ENCODE measurements at regions not wholly inside any gene's neighbourhood (a gene's known extent, or its start where the extent isn't known, plus 50 kb on each side); places are given as distances from the start of the nearest gene placed in this dataset.

GRCh38 chr18:60319129-60319528 lies 53.4 kb downstream of the MC4R start:
- H3K27me3 Mint-ChIP-seq = no peaks in the 10 kb centered on the region
- no peaks in the 10 kb centered on the region for H3K9me3 Mint-ChIP-seq

GRCh38 chr18:60311676-60312360 lies 60.8 kb downstream of the MC4R start:
- no peaks in the 10 kb centered on the region for H3K27me3 Mint-ChIP-seq
- no peaks in the 10 kb centered on the region for H3K9me3 Mint-ChIP-seq
- no peaks in the 10 kb centered on the region for H3K36me3 Mint-ChIP-seq (ENCODE audit: low read depth)
- H3K27ac Mint-ChIP-seq = no peak overlapping the region
- H3K4me3 Mint-ChIP-seq = no peak overlapping the region
- H3K4me1 Mint-ChIP-seq (ENCODE audit: low read depth) = no peaks in the 10 kb centered on the region

More at GRCh38 chr18:60319129-60319528, 53.4 kb downstream of the MC4R start:
- Mint-ChIP-seq H3K4me3 (no peak overlapping the region), H3K4me1 (ENCODE audit: low read depth) (no peaks in the 10 kb centered on the region), H3K27ac (no peak overlapping the region), H3K36me3 (ENCODE audit: low read depth) (no peaks in the 10 kb centered on the region)

- no peaks in the 10 kb centered on the region for H3K9me3 Mint-ChIP-seq
- H3K4me1 Mint-ChIP-seq (ENCODE audit: low read depth) = no peaks in the 10 kb centered on the region
- H3K27me3 Mint-ChIP-seq = no peaks in the 10 kb centered on the region
- H3K4me3 Mint-ChIP-seq = no peak overlapping the region
- H3K27ac Mint-ChIP-seq = no peak overlapping the region
- H3K36me3 Mint-ChIP-seq (ENCODE audit: low read depth) = no peaks in the 10 kb centered on the region
Measured at GRCh38 chr18:60295674-60296073, 76.9 kb downstream of the MC4R start.

GRCh38 chr18:60292186-60292585 lies 80.4 kb downstream of the MC4R start:
- H3K9me3 Mint-ChIP-seq = no peaks in the 10 kb centered on the region
- H3K27me3 Mint-ChIP-seq = no peaks in the 10 kb centered on the region
- no peak overlapping the region for H3K27ac Mint-ChIP-seq
- H3K4me1 Mint-ChIP-seq (ENCODE audit: low read depth) = no peaks in the 10 kb centered on the region
- H3K4me3 Mint-ChIP-seq = no peak overlapping the region
- H3K36me3 Mint-ChIP-seq (ENCODE audit: low read depth) = no peaks in the 10 kb centered on the region

- H3K27me3 Mint-ChIP-seq = no peaks in the 10 kb centered on the region
- no peaks in the 10 kb centered on the region for H3K36me3 Mint-ChIP-seq (ENCODE audit: low read depth)
- no peaks in the 10 kb centered on the region for H3K4me1 Mint-ChIP-seq (ENCODE audit: low read depth)
- no peak overlapping the region for H3K27ac Mint-ChIP-seq
- peaks cover 4% of the 10 kb centered on the region for H3K9me3 Mint-ChIP-seq
- H3K4me3 Mint-ChIP-seq = no peak overlapping the region
Measured at GRCh38 chr18:60279391-60279790, 93.2 kb downstream of the MC4R start.

GRCh38 chr18:60277855-60278480 lies 94.6 kb downstream of the MC4R start:
- Mint-ChIP-seq H3K27me3 (no peaks in the 10 kb centered on the region), H3K36me3 (ENCODE audit: low read depth) (no peaks in the 10 kb centered on the region), H3K27ac (no peak overlapping the region), H3K4me1 (ENCODE audit: low read depth) (no peaks in the 10 kb centered on the region), H3K4me3 (no peak overlapping the region), H3K9me3 (peaks cover 7% of the 10 kb centered on the region)

- Mint-ChIP-seq H3K27ac (no peak overlapping the region), H3K27me3 (no peaks in the 10 kb centered on the region), H3K4me1 (ENCODE audit: low read depth) (no peaks in the 10 kb centered on the region), H3K4me3 (no peak overlapping the region), H3K36me3 (ENCODE audit: low read depth) (no peaks in the 10 kb centered on the region), H3K9me3 (no peaks in the 10 kb centered on the region)
Measured at GRCh38 chr18:60267391-60268058, 105.0 kb downstream of the MC4R start.

- Mint-ChIP-seq H3K36me3 (ENCODE audit: low read depth) (no peaks in the 10 kb centered on the region), H3K9me3 (no peaks in the 10 kb centered on the region), H3K4me3 (no peak overlapping the region), H3K27ac (no peak overlapping the region), H3K27me3 (no peaks in the 10 kb centered on the region), H3K4me1 (ENCODE audit: low read depth) (no peaks in the 10 kb centered on the region)
Measured at GRCh38 chr18:60266558-60266957, 106.0 kb downstream of the MC4R start.

- H3K27me3 Mint-ChIP-seq = no peaks in the 10 kb centered on the region
- H3K27ac Mint-ChIP-seq = no peak overlapping the region
- H3K36me3 Mint-ChIP-seq (ENCODE audit: low read depth) = no peaks in the 10 kb centered on the region
- H3K9me3 Mint-ChIP-seq = no peaks in the 10 kb centered on the region
- no peak overlapping the region for H3K4me3 Mint-ChIP-seq
- peaks cover 6% of the 10 kb centered on the region for H3K4me1 Mint-ChIP-seq (ENCODE audit: low read depth)
Measured at GRCh38 chr18:60259052-60259681, 113.4 kb downstream of the MC4R start.

- Mint-ChIP-seq H3K4me3 (no peak overlapping the region), H3K27ac (no peak overlapping the region), H3K36me3 (ENCODE audit: low read depth) (no peaks in the 10 kb centered on the region), H3K27me3 (no peaks in the 10 kb centered on the region), H3K4me1 (ENCODE audit: low read depth) (no peaks in the 10 kb centered on the region), H3K9me3 (peaks cover 4% of the 10 kb centered on the region)
Measured at GRCh38 chr18:60249388-60249787, 123.2 kb downstream of the MC4R start.

GRCh38 chr18:60248336-60249330 lies 123.9 kb downstream of the MC4R start:
- Mint-ChIP-seq H3K36me3 (ENCODE audit: low read depth) (no peaks in the 10 kb centered on the region), H3K27ac (no peak overlapping the region), H3K4me1 (ENCODE audit: low read depth) (no peaks in the 10 kb centered on the region), H3K4me3 (no peak overlapping the region), H3K9me3 (peaks cover 4% of the 10 kb centered on the region), H3K27me3 (no peaks in the 10 kb centered on the region)

GRCh38 chr18:60247103-60247502 lies 125.5 kb downstream of the MC4R start:
- peaks cover 12% of the 10 kb centered on the region for H3K9me3 Mint-ChIP-seq
- no peak overlapping the region for H3K4me3 Mint-ChIP-seq
- no peaks in the 10 kb centered on the region for H3K4me1 Mint-ChIP-seq (ENCODE audit: low read depth)
- H3K27ac Mint-ChIP-seq = no peak overlapping the region
- no peaks in the 10 kb centered on the region for H3K36me3 Mint-ChIP-seq (ENCODE audit: low read depth)
- H3K27me3 Mint-ChIP-seq = peaks cover 7% of the 10 kb centered on the region

GRCh38 chr18:60246606-60247005 lies 126.0 kb downstream of the MC4R start:
- H3K4me1 Mint-ChIP-seq (ENCODE audit: low read depth) = no peaks in the 10 kb centered on the region
- H3K27me3 Mint-ChIP-seq = peaks cover 7% of the 10 kb centered on the region
- peaks cover 10% of the 10 kb centered on the region for H3K9me3 Mint-ChIP-seq
- no peak overlapping the region for H3K4me3 Mint-ChIP-seq
- H3K27ac Mint-ChIP-seq = no peak overlapping the region
- H3K36me3 Mint-ChIP-seq (ENCODE audit: low read depth) = no peaks in the 10 kb centered on the region

- H3K4me3 Mint-ChIP-seq = no peak overlapping the region
- H3K9me3 Mint-ChIP-seq = peaks cover 13% of the 10 kb centered on the region
- peaks cover 7% of the 10 kb centered on the region for H3K27me3 Mint-ChIP-seq
- H3K27ac Mint-ChIP-seq = no peak overlapping the region
- no peaks in the 10 kb centered on the region for H3K36me3 Mint-ChIP-seq (ENCODE audit: low read depth)
- no peaks in the 10 kb centered on the region for H3K4me1 Mint-ChIP-seq (ENCODE audit: low read depth)
Measured at GRCh38 chr18:60245096-60245495, 127.5 kb downstream of the MC4R start.

Data from stimulated activated naive CD8-positive, alpha-beta T cell treated with anti-CD3 and anti-CD28 coated beads, Interleukin-15, Interleukin-2, amounts not matched to agents 100 ng/mL and 50 ng/mL, for 24 hours (primary cell).